ENCODE measurements at regions not wholly inside any gene's neighbourhood (a gene's known extent, or its start where the extent isn't known, plus 50 kb on each side); places are given as distances from the start of the nearest gene placed in this dataset.

GRCh38 chr15:69653846-69654245 lies 201.2 kb downstream of the RPLP1 start:
- DNase-seq (ENCODE audit: low read depth in 2 of 2): no peak

DNA sequence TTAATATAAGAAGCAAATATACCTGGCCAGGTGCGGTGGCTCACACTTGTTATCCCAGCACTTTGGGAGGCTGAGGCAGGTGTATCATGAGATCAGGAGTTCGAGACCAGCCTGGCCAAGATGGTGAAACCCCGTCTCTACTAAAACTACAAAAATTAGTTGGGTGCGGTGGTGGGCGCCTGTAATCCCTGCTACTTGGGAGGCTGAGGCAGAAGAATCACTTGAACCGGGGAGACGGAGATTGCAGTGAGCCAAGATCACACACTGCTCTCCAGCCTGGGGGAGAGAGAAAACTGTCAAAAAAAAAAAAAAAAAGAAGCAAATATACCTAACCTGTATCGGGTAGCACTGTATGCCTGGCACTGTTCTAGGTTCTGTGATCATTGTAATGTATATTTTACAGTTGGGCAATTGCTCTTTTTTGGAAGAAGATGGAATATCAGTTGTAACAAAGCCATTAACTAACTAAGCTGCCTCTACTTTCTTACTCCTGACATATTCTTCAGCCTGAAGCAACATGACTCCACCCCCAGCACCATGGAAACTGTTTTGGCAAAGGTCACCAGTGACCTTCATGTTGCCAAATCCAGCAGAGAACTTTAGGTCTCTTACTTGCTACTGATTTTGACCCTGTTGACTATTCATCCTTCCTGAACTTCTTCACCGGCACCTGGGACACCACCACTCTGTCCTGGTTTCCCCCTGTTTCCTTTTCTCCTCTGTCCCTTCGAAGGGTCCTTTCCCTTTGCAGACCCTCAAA lies 203.8 kb downstream of the RPLP1 start:
- no peak for DNase-seq (ENCODE audit: low read depth in 2 of 2)

DNA sequence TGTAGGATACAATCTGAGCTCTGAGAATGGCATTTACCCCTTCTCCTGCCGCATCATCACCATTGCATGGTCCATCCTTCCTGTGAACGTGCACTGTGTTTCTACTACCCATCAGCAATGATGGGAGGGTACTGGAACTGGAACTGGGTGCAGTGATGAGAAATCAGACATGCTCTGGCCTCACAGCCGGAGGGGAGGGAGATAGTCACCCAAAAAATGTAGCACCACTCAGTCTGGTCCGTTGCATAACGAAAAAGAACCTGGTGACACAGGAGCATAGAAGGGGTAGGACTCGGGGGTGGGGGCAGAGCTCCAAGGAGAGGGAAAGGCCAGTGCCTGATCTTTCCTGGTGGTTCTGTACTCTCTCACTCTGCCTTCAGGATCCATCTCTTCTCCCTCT lies 205.0 kb downstream of the RPLP1 start:
- DNase-seq (ENCODE audit: low read depth in 2 of 2): no peak

GRCh38 chr15:69658411-69658945 lies 205.9 kb downstream of the RPLP1 start:
- no peak for DNase-seq (ENCODE audit: low read depth in 2 of 2)

- DNase-seq (ENCODE audit: low read depth in 2 of 2): no peak
These were observed 206.9 kb downstream of the RPLP1 start for GRCh38 chr15:69659454-69660050.

- DNase-seq (ENCODE audit: low read depth in 2 of 2): no peak
These were observed 207.5 kb downstream of the RPLP1 start for GRCh38 chr15:69660114-69660513.

DNA sequence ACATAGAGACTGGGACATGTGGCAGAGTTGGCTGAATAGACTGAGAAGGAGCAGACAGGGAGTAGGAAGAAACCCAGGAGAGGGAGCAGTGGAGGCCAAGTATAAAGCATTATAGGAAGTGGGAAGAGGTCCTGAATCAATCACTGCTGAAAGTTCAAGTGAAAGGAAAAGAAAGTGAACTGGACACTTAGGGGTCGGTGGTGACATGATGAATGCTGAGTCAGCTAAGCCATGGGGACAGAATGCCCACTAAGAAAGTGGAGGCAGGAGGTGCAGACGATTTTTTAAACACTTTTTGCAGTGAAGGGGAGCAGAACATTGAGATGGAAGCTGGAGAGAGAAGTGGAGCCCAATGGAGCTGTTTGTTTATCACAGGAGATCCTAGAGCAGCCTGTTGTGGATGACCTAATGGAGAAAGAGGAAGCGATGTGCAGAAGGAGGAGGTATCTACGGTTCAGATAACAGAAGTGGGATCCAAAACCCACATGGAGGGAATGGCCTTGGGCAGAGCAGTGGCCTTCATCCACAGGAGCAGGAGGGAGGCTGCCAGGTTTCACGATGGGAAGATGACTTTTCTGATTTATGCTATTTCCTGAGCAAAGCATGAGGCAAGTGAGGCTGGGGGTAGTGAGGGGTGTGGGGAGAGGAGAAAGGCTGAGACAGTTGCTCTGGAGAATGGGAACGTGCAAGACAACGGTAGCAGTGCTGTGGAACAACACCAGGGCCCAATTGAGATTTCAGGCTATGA lies 208.2 kb downstream of the RPLP1 start:
- no peak for DNase-seq (ENCODE audit: low read depth in 2 of 2)

DNA sequence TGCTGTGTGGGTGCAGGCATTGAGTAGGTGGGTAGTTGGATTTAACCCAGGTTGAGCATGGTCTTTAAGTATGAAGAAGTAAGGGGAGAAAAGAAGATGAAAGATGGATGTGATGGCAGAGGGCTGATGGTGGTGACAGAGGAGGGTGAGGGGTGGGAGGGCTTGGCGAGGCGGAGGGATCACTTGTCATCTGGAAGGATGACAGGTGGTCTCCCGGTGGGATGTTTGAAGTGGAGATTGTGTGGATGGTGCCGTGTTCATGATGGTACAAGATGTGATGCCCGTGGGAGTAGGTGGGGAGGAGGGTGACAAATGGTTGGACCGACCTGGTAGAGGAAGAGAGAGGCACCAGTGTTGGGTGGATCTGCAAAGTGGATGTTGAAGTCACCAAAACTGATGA lies 208.8 kb downstream of the RPLP1 start:
- DNase-seq (ENCODE audit: low read depth in 2 of 2): no peak

DNA sequence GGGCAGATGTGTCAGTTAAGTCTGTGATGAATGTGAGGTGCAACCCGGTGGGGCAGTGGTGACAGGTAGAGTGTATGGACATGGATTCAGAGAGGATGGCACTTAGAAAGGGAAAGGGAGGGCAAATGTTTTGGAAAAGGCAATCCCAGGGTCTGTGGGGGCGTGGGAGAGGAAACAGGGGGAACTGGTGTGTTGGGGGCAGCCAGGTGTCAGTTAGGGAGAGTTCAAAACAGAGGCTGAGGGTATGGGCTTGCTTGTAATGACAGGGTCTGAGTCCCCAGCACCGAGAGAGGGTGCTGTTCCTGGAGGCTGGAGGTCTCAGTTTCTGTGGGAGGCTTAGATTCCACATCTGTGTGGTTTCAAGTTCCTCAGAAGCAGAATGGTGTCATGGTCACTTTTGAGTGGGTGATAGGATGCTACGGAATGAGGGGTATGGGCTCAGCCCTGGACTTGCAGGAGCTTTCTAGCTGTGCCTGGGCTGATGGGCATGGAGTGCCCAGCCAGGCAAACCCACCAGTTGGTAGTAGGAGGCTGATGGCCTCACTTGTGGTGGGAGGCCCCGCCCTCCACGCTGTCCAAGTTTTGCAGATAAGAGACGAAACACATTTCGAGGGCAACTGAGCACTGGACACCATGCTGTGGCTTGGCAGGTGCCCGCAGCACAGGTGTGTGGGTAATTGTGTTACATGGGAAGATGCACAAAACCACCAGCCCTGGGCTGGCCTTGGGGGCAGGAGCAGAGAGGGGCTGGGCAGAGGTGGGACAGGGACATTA lies 209.4 kb downstream of the RPLP1 start:
- no peak for DNase-seq (ENCODE audit: low read depth in 2 of 2)

DNA sequence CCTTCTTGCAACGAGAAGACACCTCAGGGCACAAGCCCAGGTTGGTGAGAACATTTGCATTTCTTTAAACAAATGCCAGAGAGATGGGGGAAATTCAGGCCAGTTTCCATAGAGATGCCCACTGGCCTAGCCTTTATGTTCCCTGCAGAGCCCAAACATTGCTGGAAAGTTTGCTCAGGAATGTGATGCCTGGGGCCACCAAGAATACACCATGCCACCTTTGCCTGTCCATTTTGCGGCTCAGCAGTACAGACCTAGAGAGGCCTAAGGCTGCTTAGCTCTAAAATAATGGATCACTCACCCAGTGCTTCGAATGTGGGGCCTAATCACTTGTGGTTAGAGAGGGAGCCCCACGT lies 210.0 kb downstream of the RPLP1 start:
- no peak for DNase-seq (ENCODE audit: low read depth in 2 of 2)

DNA sequence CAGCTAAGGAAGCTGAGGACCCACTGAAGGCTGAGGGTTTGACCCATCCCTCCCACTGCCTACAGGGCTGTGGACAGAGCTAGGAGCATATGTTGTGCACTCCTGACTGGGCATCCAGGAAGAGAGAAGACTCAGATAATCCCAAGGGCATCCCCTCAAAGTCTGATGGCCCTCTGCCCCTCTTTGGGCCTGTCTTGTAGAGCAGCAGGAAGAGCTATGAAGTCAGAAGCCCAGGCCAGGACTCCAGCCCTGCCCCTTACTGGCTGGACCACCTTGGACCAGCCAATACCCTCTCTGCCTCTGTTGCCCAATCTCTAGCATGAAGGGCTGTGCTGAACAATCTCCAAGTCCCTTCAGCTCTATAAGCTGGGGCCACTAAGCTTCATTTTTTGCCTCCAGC lies 210.8 kb downstream of the RPLP1 start:
- no peak for DNase-seq (ENCODE audit: low read depth in 2 of 2)

DNA sequence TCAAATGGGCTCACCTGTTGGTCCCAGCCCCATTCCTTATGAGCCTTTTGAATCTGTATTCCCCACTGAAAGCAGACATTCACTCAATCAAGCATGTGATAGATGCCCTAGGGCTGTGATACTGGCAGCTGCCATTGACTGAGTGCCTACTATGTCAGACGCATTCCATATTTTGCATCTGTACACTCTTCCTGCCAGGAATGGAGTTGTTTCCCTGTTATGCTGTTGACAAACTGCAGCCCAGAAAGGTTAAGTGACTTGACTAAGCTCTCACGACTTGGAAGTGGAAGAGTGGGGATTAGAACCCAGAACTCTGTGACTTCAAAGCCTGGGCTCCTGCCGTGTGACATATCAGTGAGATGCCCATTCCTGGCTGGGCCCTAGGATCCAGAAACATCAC lies 211.4 kb downstream of the RPLP1 start:
- no peak for DNase-seq (ENCODE audit: low read depth in 2 of 2)

GRCh38 chr15:69664572-69665571 lies 212.3 kb downstream of the RPLP1 start:
- no peak for DNase-seq (ENCODE audit: low read depth in 2 of 2)

DNA sequence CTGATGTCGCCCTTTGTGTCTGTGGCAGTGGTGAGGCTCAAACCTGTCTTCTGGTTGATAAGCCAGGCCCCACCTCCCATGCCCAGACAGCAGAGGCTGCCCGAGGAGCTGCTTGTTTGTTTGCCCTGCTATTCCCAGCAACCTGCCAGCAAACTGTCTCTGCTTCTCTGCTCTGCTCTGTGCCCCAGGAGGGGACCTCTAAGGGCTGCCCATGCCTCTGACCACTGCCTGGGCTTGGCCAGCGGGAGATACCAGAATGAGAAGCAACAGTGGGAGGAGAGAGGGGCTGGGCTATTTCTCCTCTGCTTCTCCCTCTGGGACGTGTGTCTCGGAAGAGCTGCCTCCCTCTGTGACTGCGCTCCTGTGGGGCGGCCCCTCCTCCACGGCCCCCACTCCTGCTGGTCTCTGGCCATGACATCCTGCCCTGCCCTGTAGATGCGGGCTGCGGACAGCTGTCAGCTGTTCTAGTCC lies 213.1 kb downstream of the RPLP1 start:
- DNase-seq (ENCODE audit: low read depth in 2 of 2): no peak

GRCh38 chr15:69666441-69666882 lies 213.8 kb downstream of the RPLP1 start:
- no peak for DNase-seq (ENCODE audit: low read depth in 2 of 2)

- DNase-seq (ENCODE audit: low read depth in 2 of 2): no peak
These were observed 214.5 kb downstream of the RPLP1 start for GRCh38 chr15:69666921-69667811.

GRCh38 chr15:69668039-69668705 lies 215.6 kb downstream of the RPLP1 start:
- DNase-seq (ENCODE audit: low read depth in 2 of 2): no peak

- no peak for DNase-seq (ENCODE audit: low read depth in 2 of 2)
These were observed 216.3 kb downstream of the RPLP1 start for GRCh38 chr15:69668963-69669362.

GRCh38 chr15:69669446-69669845 lies 216.8 kb downstream of the RPLP1 start:
- no peak for DNase-seq (ENCODE audit: low read depth in 2 of 2)

All from lung microvascular endothelial cell (primary cell).